ENCODE measurements at regions not wholly inside any gene's neighbourhood (a gene's known extent, or its start where the extent isn't known, plus 50 kb on each side); places are given as distances from the start of the nearest gene placed in this dataset.

GRCh38 chr4:179543771-179544170 is 2101.5 kb upstream of the AGA start (continued):
- TF ChIP-seq, protein P1, sequence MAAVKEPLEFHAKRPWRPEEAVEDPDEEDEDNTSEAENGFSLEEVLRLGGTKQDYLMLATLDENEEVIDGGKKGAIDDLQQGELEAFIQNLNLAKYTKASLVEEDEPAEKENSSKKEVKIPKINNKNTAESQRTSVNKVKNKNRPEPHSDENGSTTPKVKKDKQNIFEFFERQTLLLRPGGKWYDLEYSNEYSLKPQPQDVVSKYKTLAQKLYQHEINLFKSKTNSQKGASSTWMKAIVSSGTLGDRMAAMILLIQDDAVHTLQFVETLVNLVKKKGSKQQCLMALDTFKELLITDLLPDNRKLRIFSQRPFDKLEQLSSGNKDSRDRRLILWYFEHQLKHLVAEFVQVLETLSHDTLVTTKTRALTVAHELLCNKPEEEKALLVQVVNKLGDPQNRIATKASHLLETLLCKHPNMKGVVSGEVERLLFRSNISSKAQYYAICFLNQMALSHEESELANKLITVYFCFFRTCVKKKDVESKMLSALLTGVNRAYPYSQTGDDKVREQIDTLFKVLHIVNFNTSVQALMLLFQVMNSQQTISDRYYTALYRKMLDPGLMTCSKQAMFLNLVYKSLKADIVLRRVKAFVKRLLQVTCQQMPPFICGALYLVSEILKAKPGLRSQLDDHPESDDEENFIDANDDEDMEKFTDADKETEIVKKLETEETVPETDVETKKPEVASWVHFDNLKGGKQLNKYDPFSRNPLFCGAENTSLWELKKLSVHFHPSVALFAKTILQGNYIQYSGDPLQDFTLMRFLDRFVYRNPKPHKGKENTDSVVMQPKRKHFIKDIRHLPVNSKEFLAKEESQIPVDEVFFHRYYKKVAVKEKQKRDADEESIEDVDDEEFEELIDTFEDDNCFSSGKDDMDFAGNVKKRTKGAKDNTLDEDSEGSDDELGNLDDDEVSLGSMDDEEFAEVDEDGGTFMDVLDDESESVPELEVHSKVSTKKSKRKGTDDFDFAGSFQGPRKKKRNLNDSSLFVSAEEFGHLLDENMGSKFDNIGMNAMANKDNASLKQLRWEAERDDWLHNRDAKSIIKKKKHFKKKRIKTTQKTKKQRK (IDR thresholded peaks at IDR 0.05; ENCODE audit: low read depth, low read length): no peak
- TF ChIP-seq KAT2A (conservative IDR thresholded peaks at IDR 0.05; ENCODE audit: control insufficient read depth, low read depth, low read length): no peak
- no peak for TF ChIP-seq MEF2B (IDR thresholded peaks at IDR 0.05; ENCODE audit: partially characterized antibody, poor library complexity, severe bottlenecking)
- no peak for TF ChIP-seq RBBP5 (conservative IDR thresholded peaks at IDR 0.05)
- TF ChIP-seq, protein P2, sequence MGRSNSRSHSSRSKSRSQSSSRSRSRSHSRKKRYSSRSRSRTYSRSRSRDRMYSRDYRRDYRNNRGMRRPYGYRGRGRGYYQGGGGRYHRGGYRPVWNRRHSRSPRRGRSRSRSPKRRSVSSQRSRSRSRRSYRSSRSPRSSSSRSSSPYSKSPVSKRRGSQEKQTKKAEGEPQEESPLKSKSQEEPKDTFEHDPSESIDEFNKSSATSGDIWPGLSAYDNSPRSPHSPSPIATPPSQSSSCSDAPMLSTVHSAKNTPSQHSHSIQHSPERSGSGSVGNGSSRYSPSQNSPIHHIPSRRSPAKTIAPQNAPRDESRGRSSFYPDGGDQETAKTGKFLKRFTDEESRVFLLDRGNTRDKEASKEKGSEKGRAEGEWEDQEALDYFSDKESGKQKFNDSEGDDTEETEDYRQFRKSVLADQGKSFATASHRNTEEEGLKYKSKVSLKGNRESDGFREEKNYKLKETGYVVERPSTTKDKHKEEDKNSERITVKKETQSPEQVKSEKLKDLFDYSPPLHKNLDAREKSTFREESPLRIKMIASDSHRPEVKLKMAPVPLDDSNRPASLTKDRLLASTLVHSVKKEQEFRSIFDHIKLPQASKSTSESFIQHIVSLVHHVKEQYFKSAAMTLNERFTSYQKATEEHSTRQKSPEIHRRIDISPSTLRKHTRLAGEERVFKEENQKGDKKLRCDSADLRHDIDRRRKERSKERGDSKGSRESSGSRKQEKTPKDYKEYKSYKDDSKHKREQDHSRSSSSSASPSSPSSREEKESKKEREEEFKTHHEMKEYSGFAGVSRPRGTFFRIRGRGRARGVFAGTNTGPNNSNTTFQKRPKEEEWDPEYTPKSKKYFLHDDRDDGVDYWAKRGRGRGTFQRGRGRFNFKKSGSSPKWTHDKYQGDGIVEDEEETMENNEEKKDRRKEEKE (IDR thresholded peaks at IDR 0.05): no peak
- no peak for TF ChIP-seq ZNF217 (IDR thresholded peaks at IDR 0.05)
- no peak for TF ChIP-seq HDAC2 (IDR thresholded peaks at IDR 0.05)
- TF ChIP-seq ESRRA (IDR thresholded peaks at IDR 0.05; ENCODE audit: low read length): no peak
- TF ChIP-seq ZNF207 (IDR thresholded peaks at IDR 0.05; ENCODE audit: borderline replicate concordance): no peak
- TF ChIP-seq HDAC6 (IDR thresholded peaks at IDR 0.05; ENCODE audit: unreplicated experiment): no peak

All from GM12878 (cell line).